ENCODE measurements at regions not wholly inside any gene's neighbourhood (a gene's known extent, or its start where the extent isn't known, plus 50 kb on each side); places are given as distances from the start of the nearest gene placed in this dataset.

GRCh38 chr21:15401331-15401730 is 328.5 kb upstream of the USP25 start:
- no peak for DNase-seq
- H3K9ac ChIP-seq (ENCODE audit: low read depth in 2 of 2, low read length in 2 of 2): no peak overlapping the region
- intact Hi-C loops (cut with DNase I): no loop called here
- no peaks in the 10 kb centered on the region for H3K9me3 ChIP-seq
- H3K27me3 ChIP-seq: no peaks in the 10 kb centered on the region
- TF ChIP-seq CTCF (IDR thresholded peaks at IDR 0.05): no peak
- no peaks in the 10 kb centered on the region for H3K36me3 ChIP-seq
- no peaks in the 10 kb centered on the region for H3K4me1 ChIP-seq
- H3K27ac ChIP-seq: no peak overlapping the region
- H3K4me3 ChIP-seq: no peak overlapping the region

GRCh38 chr21:15405214-15405613 is 324.6 kb upstream of the USP25 start:
- Histone ChIP-seq H3K27ac (no peak overlapping the region), H3K4me1 (no peaks in the 10 kb centered on the region), H3K9me3 (no peaks in the 10 kb centered on the region), H3K9ac (ENCODE audit: low read depth in 2 of 2, low read length in 2 of 2) (no peak overlapping the region), H3K36me3 (no peaks in the 10 kb centered on the region), H3K4me3 (no peak overlapping the region), H3K27me3 (no peaks in the 10 kb centered on the region)
- intact Hi-C loops (cut with DNase I): no loop called here
- DNase-seq: no peak
- TF ChIP-seq CTCF (IDR thresholded peaks at IDR 0.05): no peak

- no peaks in the 10 kb centered on the region for H3K27me3 ChIP-seq
- H3K4me3 ChIP-seq: no peak overlapping the region
- intact Hi-C loops (cut with DNase I): no loop called here
- no peak overlapping the region for H3K9ac ChIP-seq (ENCODE audit: low read depth in 2 of 2, low read length in 2 of 2)
- no peak overlapping the region for H3K27ac ChIP-seq
- H3K9me3 ChIP-seq: no peaks in the 10 kb centered on the region
- no peaks in the 10 kb centered on the region for H3K4me1 ChIP-seq
- no peak for DNase-seq
- H3K36me3 ChIP-seq: no peaks in the 10 kb centered on the region
- TF ChIP-seq CTCF (IDR thresholded peaks at IDR 0.05): no peak
These were observed 323.0 kb upstream of the USP25 start for GRCh38 chr21:15406791-15407190.

- H3K9ac ChIP-seq (ENCODE audit: low read depth in 2 of 2, low read length in 2 of 2): no peak overlapping the region
- no peak for DNase-seq
- H3K9me3 ChIP-seq: no peaks in the 10 kb centered on the region
- no peak overlapping the region for H3K27ac ChIP-seq
- TF ChIP-seq CTCF (IDR thresholded peaks at IDR 0.05): no peak
- H3K36me3 ChIP-seq: no peaks in the 10 kb centered on the region
- no peaks in the 10 kb centered on the region for H3K27me3 ChIP-seq
- no peak overlapping the region for H3K4me3 ChIP-seq
- H3K4me1 ChIP-seq: no peaks in the 10 kb centered on the region
- intact Hi-C loops (cut with DNase I): no loop called here
These were observed 322.2 kb upstream of the USP25 start for GRCh38 chr21:15407585-15407984.

GRCh38 chr21:15408089-15408488 is 321.7 kb upstream of the USP25 start:
- Histone ChIP-seq H3K4me3 (no peak overlapping the region), H3K27me3 (no peaks in the 10 kb centered on the region), H3K9me3 (no peaks in the 10 kb centered on the region), H3K4me1 (no peaks in the 10 kb centered on the region), H3K9ac (ENCODE audit: low read depth in 2 of 2, low read length in 2 of 2) (no peak overlapping the region), H3K27ac (no peak overlapping the region), H3K36me3 (no peaks in the 10 kb centered on the region)
- TF ChIP-seq CTCF (IDR thresholded peaks at IDR 0.05): no peak
- intact Hi-C loops (cut with DNase I): no loop called here
- DNase-seq: no peak

GRCh38 chr21:15409031-15409430 is 320.8 kb upstream of the USP25 start:
- Histone ChIP-seq H3K36me3 (no peaks in the 10 kb centered on the region), H3K27me3 (no peaks in the 10 kb centered on the region), H3K4me1 (no peaks in the 10 kb centered on the region), H3K27ac (no peak overlapping the region), H3K9me3 (no peaks in the 10 kb centered on the region), H3K9ac (ENCODE audit: low read depth in 2 of 2, low read length in 2 of 2) (no peak overlapping the region), H3K4me3 (no peak overlapping the region)
- intact Hi-C loops (cut with DNase I): no loop called here
- DNase-seq: no peak
- no peak for TF ChIP-seq CTCF (IDR thresholded peaks at IDR 0.05)

All from colonic mucosa (tissue), 4 donors.